ENCODE measurements at regions not wholly inside any gene's neighbourhood (a gene's known extent, or its start where the extent isn't known, plus 50 kb on each side); places are given as distances from the start of the nearest gene placed in this dataset.

GRCh38 chr9:106286249-106286648 is 576.7 kb upstream of the ZNF462 start:
- FAIRE-seq, result peak; percentile 93
- DNase-seq (ENCODE audit: low read depth in 1 of 2, low spot score in 2 of 2), result peak in 1 of 2 experiments; percentile 17
- TF ChIP-seq KDM5A (IDR thresholded peaks at IDR 0.05; ENCODE audit: low read length), result no peak
- no peak for TF ChIP-seq USF2 (IDR thresholded peaks at IDR 0.05; ENCODE audit: low read length)
- TF ChIP-seq TAF7 (optimal IDR thresholded peaks at IDR 0.05; ENCODE audit: borderline replicate concordance, low read depth, low read length), result no peak
- TF ChIP-seq SAP30 (IDR thresholded peaks at IDR 0.05; ENCODE audit: insufficient read depth, insufficient replicate concordance, low read length), result no peak
- TF ChIP-seq NRF1 (IDR thresholded peaks at IDR 0.05; ENCODE audit: low read depth, low read length), result no peak
- TF ChIP-seq CREB1 (IDR thresholded peaks at IDR 0.05), result no peak
- no peak for TF ChIP-seq POLR2A (IDR thresholded peaks at IDR 0.05; ENCODE audit: control extremely low read depth in 1 of 2, low read depth in 2 of 2, low read length in 2 of 2)
- no peak for TF ChIP-seq POU5F1 (IDR thresholded peaks at IDR 0.05; ENCODE audit: low read depth, low read length)

More at GRCh38 chr9:106286249-106286648, 576.7 kb upstream of the ZNF462 start:
- POLR2A ChIA-PET (ENCODE audit: partially characterized antibody), result no interaction called here
- CTCF ChIA-PET (ENCODE audit: partially characterized antibody), result interaction anchor here (0.6 to 2.7 kb wide), 21 partner anchors 11 to 897 kb away, joined by 3 to 10 read pairs (median 4); no protein-coding TSS in a partner anchor
- H2BK15ac ChIP-seq (ENCODE audit: low read length), result no peak overlapping the region
- peaks cover 0 to 2% (median 0%) of the 10 kb centered on the region in 4 experiments; a peak in 2 of 7 replicates for H3K4me1 ChIP-seq (replicated peaks in 1 of 4; ENCODE audit: control insufficient read depth in 3 of 4, insufficient read depth in 4 of 4, low read length in 3 of 4)
- no peak overlapping the region for H3K27ac ChIP-seq (ENCODE audit: low read depth, low read length)
- H3K27me3 ChIP-seq (replicated peaks in 1 of 4; ENCODE audit: control insufficient read depth in 3 of 4, extremely low read depth in 1 of 4, insufficient read depth in 3 of 4, low read length in 3 of 4), result no peaks in the 10 kb centered on the region
- no peaks in the 10 kb centered on the region for H4K20me1 ChIP-seq (replicated peaks in 1 of 2; ENCODE audit: control insufficient read depth in 1 of 2, insufficient read depth in 2 of 2, low read length in 2 of 2)
- no peak overlapping the region for H3K23ac ChIP-seq (ENCODE audit: insufficient read length)
- no peak overlapping the region for H2AK5ac ChIP-seq (ENCODE audit: low read depth, low read length)
- no peak overlapping the region for H3K9ac ChIP-seq (replicated peaks in 1 of 4; ENCODE audit: extremely low read depth in 1 of 4, low read depth in 3 of 4, low read length in 3 of 4)
- no peaks in the 10 kb centered on the region for H3K36me3 ChIP-seq (ENCODE audit: control insufficient read depth in 2 of 4, insufficient read depth in 4 of 4, low read length in 3 of 4)
- no peak overlapping the region for H3K56ac ChIP-seq (replicated peaks; ENCODE audit: insufficient read length, low read depth, low read length)
- no peak overlapping the region for H4K91ac ChIP-seq (replicated peaks; ENCODE audit: insufficient read length, low read length)
- no peak overlapping the region for H3K4me3 ChIP-seq (ENCODE audit: extremely low read depth in 1 of 4, insufficient read depth in 2 of 4, low read depth in 3 of 4, low read length in 4 of 4)
- H3K9me3 ChIP-seq (ENCODE audit: insufficient read depth in 2 of 2, low read depth in 1 of 2, low read length in 1 of 2), result no peaks in the 10 kb centered on the region
- H3K4ac ChIP-seq (replicated peaks; ENCODE audit: insufficient read length, low read depth, low read length), result no peak overlapping the region
- no peak overlapping the region for H2BK20ac ChIP-seq (ENCODE audit: low read length)
- no peaks in the 10 kb centered on the region for H3K79me2 ChIP-seq (ENCODE audit: control insufficient read depth in 1 of 2, insufficient read depth in 2 of 2, low read length in 2 of 2)
- H3K4me2 ChIP-seq (ENCODE audit: insufficient read depth in 1 of 2, low read depth in 2 of 2, low read length in 2 of 2), result no peak overlapping the region
- H3K18ac ChIP-seq (ENCODE audit: extremely low read depth, low read length), result no peak overlapping the region
- no peak overlapping the region for H2BK12ac ChIP-seq (ENCODE audit: low read depth, low read length)
- no peaks in the 10 kb centered on the region for H3K79me1 ChIP-seq (ENCODE audit: low read depth, low read length)
- no peak overlapping the region for H3K14ac ChIP-seq (ENCODE audit: insufficient read length)
- no peak overlapping the region for H2BK120ac ChIP-seq (replicated peaks; ENCODE audit: low read depth, low read length)
- no peaks in the 10 kb centered on the region for H3K23me2 ChIP-seq (ENCODE audit: low read depth, low read length)
- H4K8ac ChIP-seq (ENCODE audit: extremely low read depth, insufficient read depth, low read length), result no peak overlapping the region
- no peak overlapping the region for H2BK5ac ChIP-seq (ENCODE audit: low read depth, low read length)
- H4K5ac ChIP-seq (ENCODE audit: insufficient read length, low read depth, low read length), result no peak overlapping the region
- no peak overlapping the region for H2AFZ ChIP-seq (ENCODE audit: low read length)

Measured in H1 (cell line).